ENCODE measurements at regions not wholly inside any gene's neighbourhood (a gene's known extent, or its start where the extent isn't known, plus 50 kb on each side); places are given as distances from the start of the nearest gene placed in this dataset.
A peak's percentile ranks its signal among the peaks of the same experiment; 100 is the strongest.

DNA sequence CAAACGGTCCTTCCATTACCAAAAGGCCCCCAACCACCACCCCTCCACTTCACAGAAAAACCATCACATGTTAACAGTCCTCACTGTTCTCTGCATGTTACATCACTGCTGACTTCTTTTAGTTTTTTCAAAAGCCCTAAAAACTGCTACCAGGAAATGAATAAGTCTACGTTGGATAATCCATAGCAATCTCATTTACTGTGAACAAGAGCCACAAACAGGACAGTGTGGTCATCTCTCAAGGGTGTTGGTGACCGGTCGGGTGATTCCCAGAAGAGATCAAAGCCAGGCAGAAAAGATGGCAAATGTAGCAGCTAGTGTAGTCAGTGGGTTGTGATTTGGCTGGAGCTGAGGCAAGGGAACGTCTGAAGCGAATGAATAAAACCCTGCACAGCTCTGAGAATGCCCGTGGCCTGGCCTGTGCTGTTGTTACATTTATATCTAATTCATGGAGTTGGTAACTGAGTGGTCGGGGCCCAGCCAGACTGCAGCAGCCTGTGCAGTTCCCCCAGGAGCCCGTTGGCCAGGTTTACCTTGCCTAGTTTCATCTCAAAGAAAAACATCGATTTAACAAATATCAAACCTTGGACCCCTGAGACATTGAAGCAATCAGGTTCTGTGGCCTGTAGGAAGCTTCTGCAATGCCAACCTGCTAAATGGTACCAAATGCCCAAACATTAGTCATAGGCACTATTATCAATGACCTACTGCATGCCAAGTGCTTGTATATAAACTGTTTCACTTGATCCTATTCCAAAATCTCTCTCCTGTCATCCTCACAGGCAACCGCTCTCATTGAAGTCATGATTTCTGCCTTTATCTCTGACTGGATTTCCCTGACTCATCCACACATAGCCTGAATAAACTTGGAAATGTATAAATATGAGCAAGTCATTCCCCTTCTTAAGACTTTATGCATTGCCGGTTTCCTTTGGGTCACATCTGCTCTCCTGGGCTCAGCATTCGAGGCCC is 153.8 kb upstream of the SERP2 start:
- no peak for DNase-seq (ENCODE audit: low read depth)

DNA sequence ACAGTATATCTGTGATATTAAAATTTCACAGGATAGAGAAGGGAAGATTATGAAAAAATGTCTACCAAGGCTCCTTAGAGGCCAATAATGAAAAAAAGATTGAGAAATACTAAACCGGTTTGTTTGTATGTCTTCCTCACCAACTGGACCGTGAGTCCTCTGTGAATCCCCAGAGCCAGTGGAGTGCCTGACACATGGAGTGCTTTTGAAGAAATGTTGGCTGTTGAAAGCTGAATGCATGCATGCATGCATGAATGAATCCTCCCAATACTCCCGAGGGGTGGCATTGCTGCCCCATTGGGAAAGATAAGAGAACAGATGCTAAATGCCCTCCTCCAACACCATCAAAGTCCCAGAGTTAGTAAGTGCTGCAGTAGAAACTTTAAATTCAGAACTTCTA is 152.7 kb upstream of the SERP2 start:
- DNase-seq (ENCODE audit: low read depth), result no peak

DNA sequence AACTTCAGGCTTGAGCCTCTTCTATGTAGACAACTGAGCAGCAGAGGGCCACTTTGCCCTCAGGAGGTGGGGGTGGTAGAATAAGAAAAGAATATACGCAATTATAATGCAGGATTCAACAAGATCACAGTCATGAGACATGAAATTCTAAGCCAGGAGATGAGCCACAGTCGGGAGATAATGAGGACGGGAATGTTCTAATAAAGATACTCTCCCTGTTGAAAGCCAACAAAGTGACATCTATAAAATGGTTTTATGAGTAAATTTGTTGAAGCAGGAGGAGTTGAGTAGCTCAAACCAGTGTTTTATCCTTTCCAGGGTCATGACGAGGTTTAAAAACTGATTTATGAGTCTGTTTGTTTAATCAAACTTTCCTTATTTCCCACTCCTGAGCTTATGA is 152.0 kb upstream of the SERP2 start:
- no peak for DNase-seq (ENCODE audit: low read depth)

DNA sequence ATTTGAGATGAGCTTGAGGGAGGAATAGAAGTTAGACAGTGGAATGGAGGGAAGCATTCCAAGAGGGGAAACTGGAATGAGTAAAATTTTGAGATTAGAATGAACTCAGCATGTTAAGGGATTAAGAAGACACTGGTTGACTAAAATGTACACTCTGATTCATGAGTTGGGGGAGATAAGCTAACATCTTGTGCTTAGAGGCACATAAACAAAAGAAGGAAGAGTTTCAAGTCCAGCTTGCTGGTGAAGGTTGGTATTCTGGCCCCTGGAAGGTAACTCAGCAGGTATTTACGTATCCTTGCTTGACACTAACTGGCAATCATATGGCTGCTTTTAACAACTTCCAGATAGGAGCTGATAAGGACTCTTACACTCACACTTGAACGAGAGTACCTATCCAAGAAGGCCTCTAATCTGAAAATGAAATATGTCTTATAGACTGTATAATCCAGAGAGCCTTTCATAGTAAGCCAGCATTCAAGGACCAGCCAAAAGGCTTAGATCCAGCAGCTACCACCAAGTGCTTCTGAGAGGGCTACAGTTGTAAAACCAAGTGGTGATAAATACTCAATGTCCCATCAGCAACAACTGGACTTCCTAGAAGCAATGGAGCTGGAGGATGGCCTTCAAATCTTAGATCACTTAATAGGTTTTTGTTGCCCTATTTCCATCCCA is 149.7 kb upstream of the SERP2 start:
- DNase-seq (ENCODE audit: low read depth), result no peak

DNA sequence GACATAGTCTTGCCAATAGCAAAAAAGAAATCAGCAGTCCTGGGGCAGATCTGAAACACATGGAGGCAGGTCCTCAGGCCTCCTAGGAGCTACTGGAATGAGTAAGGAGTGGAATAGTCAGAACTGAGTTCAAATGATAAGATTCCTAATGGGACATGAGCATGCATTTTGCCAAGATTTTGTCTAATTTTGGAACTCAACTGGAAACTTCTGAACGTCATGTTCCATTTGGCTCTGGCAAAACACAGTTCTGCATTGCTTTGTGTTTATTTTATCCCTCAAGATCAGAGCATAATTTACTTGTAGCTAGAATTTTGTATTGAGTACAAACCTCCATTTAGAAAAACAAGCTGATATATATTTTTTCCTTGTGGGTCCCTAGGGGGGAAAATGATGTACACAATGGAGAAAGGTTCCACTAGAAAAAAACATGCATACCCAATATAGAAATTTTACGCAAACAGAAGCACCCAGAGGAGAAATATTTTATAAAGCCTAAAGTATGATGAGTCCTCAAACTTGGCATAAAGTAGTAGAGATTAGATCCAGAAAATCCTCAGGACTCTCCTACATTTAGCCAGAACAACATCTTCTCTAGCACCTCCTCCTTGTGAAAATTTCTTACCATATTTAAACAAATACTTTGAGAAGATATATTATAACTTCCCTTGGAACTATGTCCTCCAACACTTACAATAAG is 149.0 kb upstream of the SERP2 start:
- DNase-seq (ENCODE audit: low read depth), result no peak

DNA sequence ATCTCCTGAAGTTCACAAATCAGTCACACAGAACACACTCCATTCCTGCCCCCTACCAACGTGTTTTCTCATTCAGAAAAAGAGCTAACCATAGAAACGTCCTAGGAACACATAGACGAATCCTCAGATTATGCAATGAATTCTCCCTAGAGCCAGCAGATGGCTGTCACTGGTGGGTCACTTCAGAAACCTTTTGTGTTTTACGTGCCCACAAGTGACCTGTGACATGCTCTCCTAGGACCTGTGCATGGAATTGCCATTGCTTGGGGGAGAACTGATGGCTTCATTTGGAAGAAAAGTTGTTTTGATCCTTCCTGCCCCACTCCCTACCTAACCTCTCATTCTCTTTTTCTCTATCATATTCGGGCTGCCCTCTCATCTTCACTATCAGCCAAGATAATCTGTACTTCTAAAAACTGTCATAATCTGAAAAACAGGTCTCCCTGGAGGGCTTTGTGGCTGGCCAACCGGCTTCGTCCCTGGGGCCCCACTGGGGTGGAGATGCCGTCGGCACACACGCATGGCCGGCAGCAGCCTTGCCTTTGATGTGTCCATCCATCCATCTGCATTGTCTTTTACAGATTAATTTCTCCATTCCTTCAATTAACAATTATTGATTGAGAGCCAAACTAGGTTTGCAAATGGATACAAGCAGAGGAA is 144.1 kb upstream of the SERP2 start:
- DNase-seq (ENCODE audit: low read depth), result no peak

DNA sequence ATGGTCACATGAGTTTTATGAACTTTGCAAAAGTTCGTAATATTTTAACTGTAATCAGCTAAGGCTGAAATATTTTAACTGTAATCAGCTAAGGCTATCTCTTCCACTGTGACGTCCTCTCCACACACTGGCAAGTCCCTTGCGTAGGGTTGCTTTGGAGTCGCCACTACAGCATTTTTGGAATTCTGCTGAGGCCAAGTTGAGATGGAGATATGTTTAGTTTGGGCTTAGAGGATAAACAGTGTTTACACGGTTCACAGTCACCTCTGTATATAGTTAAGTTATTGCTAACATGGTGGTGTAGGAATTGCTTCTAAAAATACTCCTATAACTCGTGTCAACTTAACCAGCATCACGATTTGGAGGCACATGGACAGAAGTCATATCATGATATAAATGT is 143.6 kb upstream of the SERP2 start:
- no peak for DNase-seq (ENCODE audit: low read depth)

DNA sequence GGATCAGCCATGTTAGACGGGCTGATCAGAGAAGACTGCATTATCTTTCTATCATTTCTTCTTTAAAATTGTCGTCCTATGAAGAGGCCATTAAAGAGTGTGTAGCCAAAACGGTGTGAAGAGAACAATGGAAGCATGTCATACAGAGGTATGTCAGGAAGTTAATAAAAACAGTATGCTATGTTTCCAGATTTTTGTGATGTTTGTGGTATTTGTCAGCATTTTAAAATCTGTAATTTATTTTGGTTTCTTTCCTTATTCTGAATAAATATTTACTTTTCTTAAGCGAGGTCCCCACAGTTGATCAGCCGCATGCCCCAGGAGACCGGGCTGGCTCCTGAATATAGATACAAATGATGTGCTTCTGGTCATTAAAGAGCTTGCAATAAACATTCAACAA is 142.9 kb upstream of the SERP2 start:
- DNase-seq (ENCODE audit: low read depth), result no peak

DNA sequence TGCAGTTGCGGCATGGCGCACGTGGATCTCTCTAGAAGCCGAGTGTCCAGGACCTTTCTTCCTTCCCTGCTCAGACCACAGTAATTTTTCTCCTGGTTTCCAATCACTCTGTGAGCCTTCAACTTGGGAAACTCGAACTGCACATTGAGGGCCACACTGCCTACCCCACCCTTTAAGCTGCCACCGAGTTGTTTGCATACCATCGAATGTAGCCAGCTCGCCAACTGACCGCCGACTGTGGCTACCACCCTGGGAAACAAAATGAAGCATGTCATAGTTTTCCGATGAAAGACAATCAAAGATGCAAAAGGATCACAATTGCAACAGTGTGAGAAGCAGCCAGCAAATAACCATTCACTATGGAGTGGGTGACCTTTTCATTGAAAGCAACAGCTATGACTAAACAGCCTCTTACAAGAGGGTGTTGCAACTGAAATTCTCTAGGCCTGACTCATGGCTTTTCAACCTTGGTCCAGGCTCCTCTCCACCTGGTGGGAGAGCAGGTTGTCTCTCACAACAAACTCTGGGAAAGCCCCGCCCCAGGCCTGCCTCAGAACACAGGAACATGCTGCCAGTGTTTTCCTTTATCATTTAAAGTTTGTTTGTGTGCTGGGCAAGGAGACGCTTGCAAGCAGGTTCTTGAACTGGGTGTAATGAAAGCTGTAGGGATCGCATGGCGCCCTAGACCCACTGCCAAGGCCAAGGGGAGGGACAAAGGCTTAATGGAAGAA is 141.7 kb upstream of the SERP2 start:
- DNase-seq (ENCODE audit: low read depth), result peak; percentile 73

DNA sequence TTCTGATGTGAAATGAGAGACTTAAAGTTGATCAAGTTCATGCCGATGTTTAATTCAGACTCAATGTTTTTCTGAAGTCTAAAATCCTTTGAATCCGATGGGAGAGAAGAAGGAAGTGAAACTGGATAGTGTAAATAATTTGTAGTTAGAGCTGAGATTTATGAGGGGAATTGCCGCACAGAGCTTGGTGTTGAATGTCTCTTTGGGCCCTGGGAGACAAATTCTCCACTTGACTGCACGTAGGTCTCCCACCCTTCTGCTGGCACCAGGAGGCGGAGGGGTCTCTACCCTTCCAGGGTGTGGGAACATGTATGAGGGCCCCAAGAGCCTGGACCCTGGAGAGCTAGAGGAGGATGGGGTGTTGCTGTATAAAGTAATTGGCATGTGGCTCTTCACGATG is 140.8 kb upstream of the SERP2 start:
- DNase-seq (ENCODE audit: low read depth), result no peak

DNA sequence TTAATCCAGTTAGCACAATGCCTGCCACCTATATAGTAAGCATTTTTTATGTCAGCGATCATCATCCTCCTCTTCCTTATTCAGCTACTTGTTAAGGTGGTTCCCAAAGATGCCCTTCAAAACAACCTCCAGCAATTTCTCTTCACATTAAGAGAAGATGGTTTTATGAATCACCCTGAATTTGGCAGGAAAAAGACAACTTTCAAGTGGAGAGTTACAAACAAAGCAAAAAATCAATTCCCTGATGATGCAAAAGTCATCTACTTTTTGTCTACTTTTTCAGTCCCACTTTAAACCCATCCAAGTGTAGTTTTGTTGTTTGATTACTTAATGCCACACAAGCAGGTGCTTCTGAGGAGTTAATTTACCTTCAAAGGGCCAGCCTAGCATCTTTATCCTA is 139.1 kb upstream of the SERP2 start:
- no peak for DNase-seq (ENCODE audit: low read depth)

DNA sequence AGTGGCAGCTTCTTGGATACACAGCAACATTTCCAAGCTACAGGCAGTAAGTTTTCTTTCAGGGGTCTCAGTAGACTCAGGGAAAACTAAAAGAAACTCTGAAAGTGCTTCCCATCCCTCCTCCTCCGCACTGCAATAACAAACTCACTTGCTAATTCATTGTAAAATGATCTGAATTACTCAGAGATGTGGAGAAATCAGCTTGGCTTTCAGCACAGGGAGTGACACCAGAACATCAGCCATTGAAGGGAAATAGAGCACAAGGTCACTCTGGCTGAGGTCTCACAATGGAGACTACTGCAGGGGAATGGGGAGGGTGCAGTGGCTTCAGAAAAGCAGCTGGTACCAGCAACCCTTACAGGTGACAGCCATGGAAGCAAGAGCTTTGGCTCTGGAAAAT is 137.3 kb upstream of the SERP2 start:
- no peak for DNase-seq (ENCODE audit: low read depth)

DNA sequence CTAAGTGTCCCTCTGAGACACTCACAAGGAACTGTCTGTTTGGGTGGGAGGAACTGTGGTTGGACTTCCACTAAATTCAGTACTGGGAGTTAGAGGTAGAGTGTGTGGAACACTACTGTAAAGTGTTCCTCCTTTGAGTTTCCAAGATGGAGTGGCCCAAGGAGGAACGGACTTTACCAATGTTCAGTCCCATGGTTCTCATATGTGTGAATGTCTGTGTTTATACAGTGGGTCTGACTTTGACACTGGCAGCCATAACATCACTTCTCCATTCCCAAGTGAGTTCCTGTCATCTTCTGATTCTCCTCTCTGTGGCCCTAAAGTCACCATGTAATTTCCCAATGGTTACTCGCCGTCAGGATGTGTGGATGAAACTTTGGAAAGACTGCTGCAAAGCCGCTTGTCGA is 136.8 kb upstream of the SERP2 start:
- no peak for DNase-seq (ENCODE audit: low read depth)

DNA sequence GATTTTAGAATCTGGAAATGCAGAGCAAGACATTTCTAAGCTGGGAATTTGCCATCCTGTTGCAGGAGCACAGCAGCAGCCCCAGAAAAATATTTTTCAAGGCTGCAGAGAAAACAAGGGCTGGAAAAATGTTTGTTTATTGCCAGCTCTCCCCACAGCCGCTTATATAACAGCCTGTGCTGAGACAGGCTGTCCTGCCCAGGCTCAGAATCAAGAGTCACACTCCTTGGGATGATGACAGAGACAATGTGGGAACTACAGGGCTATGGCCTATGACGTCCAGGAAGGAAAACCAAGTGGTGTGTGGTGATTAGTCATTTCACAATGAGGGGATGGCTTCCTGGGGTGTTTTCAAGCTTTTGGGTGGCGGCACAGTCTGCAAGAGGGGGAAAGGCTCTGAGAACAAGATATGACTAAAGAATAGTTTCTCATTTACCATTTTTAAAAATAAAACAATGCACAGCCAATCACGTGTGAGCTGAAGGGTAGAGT is 136.3 kb upstream of the SERP2 start:
- no peak for DNase-seq (ENCODE audit: low read depth)

DNA sequence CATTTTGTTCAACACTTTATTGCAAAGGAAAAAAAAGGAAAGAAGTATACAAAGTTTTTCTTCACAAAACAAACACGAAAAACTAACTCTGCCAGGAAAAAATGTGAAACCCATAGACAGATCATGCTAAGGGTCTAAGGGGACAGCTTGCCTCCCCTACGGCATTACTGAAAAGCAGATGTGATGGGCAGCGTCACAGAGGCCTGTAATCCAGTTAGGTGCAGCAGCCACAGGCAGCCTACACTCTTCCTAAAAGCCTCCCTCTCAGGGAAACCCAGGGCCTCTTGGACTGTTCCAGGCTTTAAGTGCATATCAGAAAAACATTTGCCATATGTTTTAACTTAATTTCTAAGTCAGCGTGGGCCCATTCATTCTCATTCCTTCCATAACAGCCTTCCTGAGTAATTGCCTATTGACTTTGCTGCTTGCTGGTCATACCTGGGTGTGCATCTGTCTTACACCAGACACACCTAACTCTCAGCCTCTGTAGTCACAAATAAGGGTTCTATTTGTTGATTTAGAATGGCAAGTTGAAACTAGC is 135.7 kb upstream of the SERP2 start:
- no peak for DNase-seq (ENCODE audit: low read depth)

DNA sequence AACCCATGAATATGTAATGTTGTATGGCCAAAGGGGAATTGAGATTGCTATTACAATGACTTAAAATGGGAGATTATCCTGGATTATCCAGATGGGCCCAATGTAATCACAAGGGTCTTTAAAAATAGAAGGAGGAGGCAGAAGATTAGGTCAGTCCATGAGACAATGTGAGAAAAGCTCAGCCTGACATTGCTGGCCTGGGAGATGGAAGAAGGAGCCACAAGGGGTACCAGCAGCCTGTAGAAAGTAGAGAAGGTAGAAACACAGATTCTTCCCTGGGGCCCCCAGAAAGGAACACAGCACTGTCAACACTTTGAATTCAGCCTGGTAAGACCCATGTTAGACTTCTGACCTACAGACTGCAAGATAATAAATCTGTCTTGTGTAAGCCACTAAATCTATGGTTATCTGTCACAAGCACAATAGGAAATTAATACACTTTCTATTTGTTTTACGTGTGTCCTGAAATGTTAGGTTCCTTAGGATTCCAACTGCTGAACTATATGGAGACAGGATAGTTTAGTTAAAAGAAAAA is 132.9 kb upstream of the SERP2 start:
- DNase-seq (ENCODE audit: low read depth), result no peak

DNA sequence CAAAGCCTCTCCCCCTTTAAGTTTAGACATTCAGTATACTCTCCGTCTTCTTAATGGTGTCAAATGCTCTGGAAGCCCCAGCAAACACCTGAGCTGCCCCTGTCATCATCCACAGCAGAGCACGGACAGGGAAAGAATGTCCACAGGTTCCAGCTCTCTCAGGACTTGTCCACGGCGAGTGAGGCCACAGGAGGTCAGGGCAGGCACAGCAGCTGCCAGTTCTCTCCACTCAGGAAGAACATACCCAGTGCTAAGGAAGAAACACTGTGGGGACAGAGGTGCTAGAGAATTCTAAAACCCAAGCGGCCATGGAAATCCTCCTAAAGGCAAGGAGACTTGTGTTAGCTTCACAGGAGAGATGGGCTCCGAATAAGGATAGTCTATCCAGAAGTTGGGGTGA is 132.0 kb upstream of the SERP2 start:
- no peak for DNase-seq (ENCODE audit: low read depth)

DNA sequence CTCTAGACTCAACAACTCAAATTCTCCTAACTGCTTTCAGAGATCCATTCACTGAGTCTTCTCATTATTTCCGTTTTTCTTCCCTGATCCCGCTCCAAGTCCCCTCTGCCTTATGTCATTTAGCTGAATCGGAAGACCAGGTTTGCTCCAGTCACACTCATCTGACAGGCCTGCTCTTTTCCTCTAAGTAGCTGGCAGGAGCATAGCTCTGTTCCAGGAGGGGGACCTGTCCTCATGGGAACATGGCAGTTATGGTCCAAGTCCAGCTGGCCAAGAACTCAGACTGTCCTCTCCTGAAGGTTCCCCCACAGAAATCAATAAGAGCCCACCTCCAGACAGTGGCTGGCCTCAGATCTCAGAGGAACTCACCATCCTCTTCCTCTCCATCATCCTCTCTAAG is 130.9 kb upstream of the SERP2 start:
- DNase-seq (ENCODE audit: low read depth), result no peak

DNA sequence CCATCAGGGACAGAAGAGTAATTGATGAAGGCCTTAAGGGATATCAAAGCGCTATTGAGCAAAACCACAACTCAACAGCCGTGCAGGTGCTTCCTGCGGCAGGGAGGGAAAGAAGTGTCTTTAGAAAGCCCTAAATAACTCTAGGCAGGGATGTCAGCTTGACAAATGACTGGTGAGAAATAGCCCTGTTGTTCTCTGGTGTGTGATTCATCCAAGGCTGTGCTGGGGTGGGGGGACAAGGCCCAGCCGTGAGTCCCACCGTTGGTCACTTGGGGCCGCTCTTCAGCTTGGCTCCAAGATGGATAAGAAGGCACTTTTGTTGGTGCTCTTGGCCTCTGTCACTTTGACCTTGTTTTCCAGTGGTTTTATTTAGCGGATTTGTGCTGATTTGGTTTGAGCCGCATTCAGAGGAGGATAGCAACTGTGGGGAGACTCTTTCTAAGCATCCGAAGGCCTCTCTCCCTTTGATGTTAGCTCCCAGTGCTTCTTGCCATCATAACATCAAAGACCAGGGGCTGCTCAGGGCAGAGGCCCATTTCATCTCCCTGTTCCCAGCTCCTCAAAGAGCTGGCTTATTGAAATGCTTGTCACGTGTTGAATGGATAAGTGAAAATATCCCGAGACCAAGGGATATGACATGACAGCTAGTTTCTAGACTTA is 130.3 kb upstream of the SERP2 start:
- no peak for DNase-seq (ENCODE audit: low read depth)

DNA sequence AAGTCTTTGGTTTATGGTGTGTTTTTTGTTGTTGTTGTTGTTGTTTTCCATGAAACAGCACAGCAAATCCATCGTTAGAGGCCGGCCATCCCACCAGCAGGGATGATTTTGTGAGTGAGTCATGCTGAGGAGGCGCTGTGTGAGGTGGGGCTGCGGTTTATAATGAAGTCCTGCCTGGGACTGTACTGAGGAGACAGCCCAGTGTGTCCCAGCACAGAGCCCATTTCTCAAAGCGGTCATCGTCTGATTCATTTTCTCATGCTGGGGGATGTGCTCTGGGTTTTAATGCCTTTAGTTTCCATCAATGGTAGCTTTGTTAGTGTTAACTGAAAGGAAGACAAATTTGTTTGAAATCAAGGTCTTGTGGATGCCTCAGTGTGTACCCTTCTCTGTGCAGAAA is 129.3 kb upstream of the SERP2 start:
- no peak for DNase-seq (ENCODE audit: low read depth)
